Fibroblast of skin of left quadriceps (primary cell): ENCODE measurements at regions not wholly inside any gene's neighbourhood (a gene's known extent, or its start where the extent isn't known, plus 50 kb on each side); places are given as distances from the start of the nearest gene placed in this dataset.

Source experiments
- DNase-seq, 2 experiments: peaks; one replicate each; pipeline ENCODE4 v3.0.0-alpha.2; 2013; ENCODE audit warnings: low read depth in 2 of 2

- DNase-seq = no peak
Observed at GRCh38 chr22:49640366-49641095, 187.1 kb downstream of the BRD1 start.

DNA sequence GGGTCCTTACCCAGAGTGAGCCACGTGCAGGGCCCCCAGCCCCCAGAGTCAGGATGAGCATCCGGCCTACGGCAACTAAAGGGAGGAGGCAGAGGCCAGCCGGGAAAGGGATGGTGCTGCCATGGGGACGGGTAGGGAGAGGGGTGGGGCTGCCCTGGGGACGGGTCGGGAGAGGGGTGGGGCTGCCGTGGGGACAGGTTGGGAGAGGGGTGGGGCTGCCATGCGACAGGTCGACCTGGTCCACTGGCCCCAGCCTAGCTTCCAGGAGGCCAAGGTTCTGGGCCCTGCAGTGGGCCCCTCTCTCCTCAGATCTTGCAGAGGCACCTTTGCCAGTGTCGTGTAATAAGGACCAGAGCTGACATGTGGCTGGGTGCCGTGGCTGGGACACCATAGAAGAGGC is 187.7 kb downstream of the BRD1 start:
- no peak for DNase-seq

DNA sequence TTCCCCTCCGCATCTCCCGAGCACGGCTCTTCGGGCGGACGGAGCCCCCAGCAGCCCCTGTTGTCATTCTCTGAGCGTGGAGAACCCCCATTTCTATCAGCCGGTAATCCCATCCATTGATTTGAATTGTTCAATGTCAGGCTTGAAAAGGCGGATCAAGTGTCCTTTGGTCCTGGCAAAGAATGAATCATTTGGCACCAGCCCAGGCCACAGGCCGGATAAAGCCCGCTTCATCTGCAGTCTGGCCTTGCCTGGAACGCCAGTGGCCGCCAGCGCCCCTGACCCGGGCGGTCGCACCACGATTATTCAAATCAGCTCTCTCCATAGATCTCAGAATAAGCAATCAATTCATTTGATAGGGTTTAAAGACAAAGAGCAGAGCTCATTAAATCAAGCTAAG is 188.9 kb downstream of the BRD1 start:
- DNase-seq = no peak

- DNase-seq = no peak
Observed at GRCh38 chr22:49638001-49638400, 189.7 kb downstream of the BRD1 start.

GRCh38 chr22:49637255-49637760 is 190.4 kb downstream of the BRD1 start:
- no peak for DNase-seq

- DNase-seq = no peak
Observed at GRCh38 chr22:49636649-49637048, 191.0 kb downstream of the BRD1 start.

DNA sequence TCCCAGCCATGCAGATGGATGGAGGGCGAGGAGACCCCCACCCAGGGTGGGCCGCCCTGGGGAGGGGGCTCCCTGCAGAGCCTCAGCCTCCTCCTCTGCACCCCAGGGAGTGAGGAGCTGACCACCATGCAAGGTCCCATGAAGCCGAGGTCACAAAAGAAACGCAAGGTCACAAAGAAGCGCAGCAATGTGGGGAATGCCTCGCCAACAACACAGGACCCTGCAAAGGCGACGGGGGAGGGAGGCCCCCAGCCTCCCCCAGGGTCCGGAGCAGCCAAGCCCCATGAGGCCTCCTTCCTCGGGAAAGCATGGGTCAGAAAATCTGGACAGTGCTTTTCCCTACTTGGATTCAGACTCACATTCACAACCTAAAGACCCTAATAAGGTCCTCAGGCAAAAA is 191.5 kb downstream of the BRD1 start:
- no peak for DNase-seq

DNA sequence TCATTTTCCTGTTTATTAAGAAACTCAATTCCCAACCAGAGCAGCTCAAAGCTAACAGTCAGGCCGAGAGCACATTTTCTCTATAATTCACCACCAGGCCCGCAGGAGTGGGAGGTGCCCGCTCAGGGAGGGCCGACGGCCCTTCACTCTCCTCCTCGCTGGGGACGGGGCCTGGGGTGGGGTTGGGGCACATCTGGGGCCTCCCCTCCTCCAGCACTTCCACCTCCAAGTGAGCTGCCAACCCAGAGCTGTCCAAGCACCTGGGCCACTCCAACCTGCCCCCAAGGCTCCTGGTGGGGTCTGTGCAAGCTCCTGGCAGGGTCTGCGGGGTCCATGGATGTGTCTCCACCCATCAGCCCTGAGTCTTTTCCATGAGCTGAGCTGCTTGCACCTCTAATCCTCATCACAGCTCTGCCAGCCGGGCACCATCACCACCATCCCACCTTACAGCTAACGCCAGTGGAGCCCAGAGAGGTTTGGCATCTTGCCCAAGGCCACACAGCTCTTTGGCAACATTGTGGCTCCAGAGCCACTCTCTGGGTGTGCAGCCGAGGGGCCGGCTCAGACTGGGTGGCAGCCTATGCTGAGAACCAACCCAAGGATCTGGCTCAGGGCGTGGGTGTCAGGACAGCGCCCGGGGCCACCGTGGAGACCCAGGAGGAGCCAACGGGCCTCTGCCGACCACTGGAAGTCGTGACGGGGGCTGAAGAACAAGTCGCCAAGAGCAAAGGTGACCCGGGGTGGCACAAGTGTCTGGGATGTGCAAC is 193.5 kb downstream of the BRD1 start:
- no peak for DNase-seq

DNA sequence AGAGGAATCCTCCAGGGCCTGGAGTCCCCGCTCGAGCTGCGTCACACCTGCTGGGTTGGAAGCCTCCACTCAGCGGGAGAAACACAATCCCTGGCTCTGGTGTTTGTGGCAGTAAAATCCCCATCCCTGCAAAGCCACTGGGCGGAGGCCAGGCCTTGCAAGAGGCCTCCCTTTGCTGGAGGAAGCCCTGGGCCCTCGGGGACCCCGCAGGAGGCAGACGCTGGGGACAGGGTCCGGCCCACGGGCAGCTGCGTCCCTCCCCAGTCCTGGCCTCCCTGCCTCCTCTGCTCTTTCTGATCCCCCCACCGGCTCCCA is 194.7 kb downstream of the BRD1 start:
- no peak for DNase-seq

DNA sequence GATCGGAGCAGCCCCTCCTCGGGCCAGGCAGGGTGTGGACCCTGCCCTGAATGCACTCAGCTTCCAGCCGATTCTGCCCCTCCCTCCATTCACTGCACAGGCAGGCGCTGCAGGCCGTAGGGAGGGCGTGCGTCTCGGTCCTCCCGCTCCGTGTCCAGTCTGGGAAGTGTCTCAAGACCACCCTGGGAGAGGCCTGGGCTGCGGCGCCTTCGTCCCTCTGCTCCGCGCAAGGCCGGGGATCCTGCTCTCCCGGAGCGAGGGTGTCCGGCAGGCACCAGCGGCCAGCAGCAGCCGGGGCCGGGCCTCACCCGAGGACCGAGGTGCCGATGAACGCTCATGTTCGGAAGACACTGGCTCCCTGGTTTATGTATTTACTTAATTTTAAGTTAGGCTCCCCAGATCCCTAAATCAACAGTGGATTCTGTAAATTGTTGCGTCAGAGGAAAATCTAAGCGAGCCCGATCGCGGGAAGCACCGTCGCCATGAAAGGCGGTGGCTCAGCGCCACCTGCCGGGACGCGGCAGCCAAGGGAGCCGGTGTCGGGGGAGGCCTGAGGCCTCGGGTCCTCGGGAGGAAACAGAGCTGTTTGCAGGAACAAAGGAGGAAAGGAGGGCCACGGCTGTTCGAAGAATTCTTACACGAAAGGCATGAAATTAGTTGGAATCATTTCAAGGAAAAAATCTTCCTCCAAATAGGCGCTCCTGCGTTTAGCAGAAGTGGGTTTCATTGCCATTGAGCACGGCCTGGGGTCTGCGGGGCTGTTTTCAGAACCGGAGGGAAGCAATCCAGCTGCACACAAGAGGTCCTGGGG is 195.3 kb downstream of the BRD1 start:
- DNase-seq = peak; percentile 21 to 25

GRCh38 chr22:49630448-49630946 is 197.2 kb downstream of the BRD1 start:
- DNase-seq = no peak

GRCh38 chr22:49629586-49630447 is 197.9 kb downstream of the BRD1 start:
- no peak for DNase-seq

DNA sequence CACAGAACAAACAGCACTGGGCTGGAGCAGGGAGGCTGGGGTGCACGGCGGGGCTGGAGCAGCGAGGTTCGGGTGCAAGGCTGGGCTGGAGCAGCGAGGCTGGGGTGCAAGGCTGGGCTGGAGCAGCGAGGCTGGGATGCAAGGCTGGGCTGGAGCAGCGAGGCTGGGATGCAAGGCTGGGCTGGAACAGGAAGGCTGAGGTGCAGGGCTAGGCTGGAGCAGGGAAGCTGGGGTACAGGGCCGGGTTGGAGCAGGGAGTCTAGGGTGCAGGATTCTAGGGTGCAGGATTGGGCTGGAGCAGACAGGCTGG is 198.5 kb downstream of the BRD1 start:
- DNase-seq = no peak

- no peak for DNase-seq
Observed at GRCh38 chr22:49628391-49629260, 199.0 kb downstream of the BRD1 start.

DNA sequence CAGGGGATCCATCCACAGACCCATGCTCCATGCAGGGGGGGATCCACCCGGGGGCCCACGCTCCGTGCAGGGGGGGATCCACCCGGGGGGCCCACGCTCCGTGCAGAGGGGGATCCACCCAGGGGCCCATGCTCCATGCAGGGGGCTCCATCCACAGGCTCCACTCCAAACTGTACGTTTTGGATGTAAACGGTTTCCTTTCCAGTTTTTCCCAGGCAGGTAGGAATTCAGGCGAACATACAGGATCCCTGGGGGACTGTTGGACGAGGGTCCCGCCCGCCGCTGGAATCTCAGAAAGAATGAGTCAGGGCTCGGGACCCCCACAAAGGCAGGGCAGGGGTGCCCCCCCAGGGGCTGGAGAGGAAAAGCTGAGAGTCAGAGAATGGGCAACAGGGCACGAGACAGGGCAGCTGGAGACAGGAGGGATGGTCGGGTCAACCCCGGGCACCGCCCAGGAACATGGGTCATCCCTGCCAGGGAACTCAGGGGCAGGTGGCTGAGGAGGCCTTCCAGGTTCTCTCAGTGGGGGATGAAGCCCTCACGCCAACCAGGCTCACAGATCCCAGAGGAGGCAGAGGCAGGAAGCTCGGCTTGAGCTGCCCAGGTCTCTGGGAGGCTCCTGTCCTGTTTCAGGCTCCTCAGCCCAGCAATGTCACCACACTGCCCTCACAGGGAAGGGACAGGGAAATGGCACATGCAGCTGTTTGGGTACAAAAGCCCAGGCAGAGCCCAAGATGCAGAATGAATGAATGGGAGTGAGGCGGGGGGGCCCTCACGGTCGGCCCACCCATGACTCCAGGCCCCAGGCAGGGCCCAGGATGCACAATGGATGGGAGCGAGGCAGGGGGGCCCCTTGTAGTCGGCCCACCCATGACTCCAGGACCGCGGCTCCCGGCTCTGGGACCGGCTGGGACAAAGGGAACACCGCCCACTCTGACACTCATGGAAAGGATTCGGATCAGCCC is 200.2 kb downstream of the BRD1 start:
- no peak for DNase-seq

DNA sequence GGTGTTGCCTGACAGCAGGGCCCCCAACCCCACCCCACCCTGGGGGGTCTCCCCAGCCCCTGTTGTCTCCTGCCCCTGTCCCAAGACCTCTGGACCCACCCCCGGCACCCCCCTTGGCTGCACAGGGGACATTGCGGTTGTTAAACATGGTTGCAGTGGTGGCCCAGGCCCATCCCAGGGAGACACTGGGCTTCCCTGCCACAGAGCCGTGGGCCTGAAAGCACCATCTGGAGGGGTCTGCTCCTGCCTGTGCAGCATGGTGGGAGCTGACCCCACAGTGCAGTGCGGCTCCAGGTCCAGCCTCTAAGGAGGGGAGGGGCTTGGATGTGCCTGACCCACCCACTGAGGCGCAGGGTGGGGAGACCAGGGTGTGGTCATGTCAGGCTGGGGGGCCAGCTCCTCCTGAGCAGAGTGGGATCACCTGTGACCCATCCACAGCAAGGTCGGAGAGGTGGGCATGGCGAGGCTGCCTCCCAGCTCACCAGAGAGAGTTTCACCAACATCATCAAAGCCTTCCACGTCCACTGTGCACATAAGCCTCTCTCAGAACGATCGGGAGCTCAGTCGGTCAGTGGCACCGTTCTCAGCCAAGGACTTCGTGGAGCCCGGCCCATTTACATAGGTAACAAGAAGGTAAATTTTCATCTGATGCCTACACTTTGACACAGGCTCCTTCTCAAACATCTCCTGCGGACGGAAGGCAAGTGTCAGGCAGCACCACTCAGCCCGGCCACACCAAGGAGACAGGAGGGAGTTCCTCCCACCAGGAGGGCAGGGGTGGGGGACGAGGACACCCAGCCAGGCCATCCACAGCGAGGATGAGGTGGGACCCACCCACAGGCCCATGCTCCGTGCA is 201.1 kb downstream of the BRD1 start:
- no peak for DNase-seq

- DNase-seq = no peak
Observed at GRCh38 chr22:49624421-49625177, 203.1 kb downstream of the BRD1 start.

DNA sequence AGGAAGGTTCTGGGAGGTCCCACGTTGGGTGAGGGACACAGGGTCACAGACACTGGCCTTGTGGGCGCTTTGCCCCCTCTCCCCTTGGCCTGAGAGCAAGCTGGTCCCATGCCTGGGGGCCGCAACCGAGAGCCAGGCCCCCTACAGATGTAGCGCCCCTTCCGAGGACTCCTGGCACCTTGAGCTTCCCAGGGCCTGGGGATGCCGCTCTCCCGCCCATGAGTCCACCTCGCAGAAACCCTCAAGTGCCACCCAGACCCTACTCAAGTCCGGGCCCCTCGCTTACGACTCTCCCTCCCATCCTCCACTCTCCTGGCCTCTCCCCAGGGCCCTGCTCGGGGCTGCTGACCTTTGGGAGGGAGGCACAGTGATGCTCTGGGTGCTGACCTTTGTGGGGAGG is 204.0 kb downstream of the BRD1 start:
- no peak for DNase-seq
